ENCODE measurements at regions not wholly inside any gene's neighbourhood (a gene's known extent, or its start where the extent isn't known, plus 50 kb on each side); places are given as distances from the start of the nearest gene placed in this dataset.

GRCh38 chr1:229040630-229041358 lies 230.1 kb upstream of the RAB4A start:
- DNase-seq = no peak

GRCh38 chr1:229041946-229042345 lies 229.0 kb upstream of the RAB4A start:
- DNase-seq = no peak

- no peak for DNase-seq
Measured at GRCh38 chr1:229042482-229042881, 228.4 kb upstream of the RAB4A start.

GRCh38 chr1:229043115-229043514 lies 227.8 kb upstream of the RAB4A start:
- DNase-seq = no peak

- DNase-seq = no peak
Measured at GRCh38 chr1:229046251-229046853, 224.6 kb upstream of the RAB4A start.

GRCh38 chr1:229047161-229047839 lies 223.6 kb upstream of the RAB4A start:
- DNase-seq = no peak

DNA sequence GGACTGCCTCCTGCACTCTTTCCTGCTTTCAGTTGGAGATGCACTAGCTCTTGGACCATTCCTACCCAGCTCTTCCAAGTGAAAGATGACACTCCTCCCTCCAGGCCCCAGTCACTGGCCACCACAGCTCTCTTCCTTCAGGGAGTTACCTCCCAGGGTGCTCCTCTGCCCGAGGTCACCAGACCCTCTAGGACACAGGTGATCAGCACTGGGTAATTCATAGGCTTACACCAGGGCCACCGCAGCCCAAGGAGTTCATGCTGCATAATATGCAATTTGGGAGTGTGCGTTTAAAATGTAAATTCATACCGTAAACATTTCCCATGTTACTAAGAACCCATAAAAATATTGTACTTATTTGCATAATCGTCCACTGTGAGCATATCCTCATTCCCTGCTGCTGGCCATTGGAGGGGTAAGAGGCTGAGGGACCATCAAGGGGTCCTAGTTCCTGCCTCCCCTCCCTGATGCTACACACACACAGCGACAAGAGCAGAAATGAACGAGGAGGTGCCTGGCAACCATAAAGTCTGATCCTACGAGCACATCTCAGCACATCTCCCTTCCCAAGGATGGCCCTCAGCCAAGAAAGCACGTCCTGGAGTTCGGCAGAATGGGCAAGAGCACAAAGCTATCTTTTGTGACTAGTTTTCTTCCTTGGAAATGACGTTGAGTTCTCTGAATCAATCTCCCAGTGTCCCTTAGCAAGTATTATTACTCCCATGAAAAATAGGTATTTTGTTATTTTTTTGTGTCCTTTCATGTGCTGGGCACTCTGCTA lies 222.9 kb upstream of the RAB4A start:
- DNase-seq = no peak

GRCh38 chr1:229048896-229049295 lies 222.0 kb upstream of the RAB4A start:
- no peak for DNase-seq

GRCh38 chr1:229056046-229056445 lies 214.9 kb upstream of the RAB4A start:
- no peak for DNase-seq

- DNase-seq = peak; percentile 17
Measured at GRCh38 chr1:229058111-229058561, 212.8 kb upstream of the RAB4A start.

DNA sequence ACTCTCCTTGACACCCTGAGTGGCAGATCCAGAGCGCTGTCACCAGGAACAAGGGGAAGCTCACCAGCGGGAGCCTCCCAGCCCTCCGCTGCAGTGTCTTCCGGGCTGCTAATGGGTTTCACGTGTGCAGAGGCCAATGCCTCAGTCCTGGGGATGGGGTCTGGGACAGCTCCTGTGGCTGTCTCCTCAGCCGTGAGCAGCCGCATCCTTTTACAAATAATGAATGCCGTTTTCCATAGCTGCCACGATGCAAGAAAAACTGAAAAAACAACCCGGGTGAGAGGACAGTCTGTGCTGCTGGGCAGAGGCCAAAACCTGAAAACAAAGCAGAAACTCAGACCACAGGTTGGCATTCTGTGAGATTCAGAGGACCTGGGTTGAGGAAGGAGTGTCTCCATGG lies 212.2 kb upstream of the RAB4A start:
- no peak for DNase-seq

DNA sequence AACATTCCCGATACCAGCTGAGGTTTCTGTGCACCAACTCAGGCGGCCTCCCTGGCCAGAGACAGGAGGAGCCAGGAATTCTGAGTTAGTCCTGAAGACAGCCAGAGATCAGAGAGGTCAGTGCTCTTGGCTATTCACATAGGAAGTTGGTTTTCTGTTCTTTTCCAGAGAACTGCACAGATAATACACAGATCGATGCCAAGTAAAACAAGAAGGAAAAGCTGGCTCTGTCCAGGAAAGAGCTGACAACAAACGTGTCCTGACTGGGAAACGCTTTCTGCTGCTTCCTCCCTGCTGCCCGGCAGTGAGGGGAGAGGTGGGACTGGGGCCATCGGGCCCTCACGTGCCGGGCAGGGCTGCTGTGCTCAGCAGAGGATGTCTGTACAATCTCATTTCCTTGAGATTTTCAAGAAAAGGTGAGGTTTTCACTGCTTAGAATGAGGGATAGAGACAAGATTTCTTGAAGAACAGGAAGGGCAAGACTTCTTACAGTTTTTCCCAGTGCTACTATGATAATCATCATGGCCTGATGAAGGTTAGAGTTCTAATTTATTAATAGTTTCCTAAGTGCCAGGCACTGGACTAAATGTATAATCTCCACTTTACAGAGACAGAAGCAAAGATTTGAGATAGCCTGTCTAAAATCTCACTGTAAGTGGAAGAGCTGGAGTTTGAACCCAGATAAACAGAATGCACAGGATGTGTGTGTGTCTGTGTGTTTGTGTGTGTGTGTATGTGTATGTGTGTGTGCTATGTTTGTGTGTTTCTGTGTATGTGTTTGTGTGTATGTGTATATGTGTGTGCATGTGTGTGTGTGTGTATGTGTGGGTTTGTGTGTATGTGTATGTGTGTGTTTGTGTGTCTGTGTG lies 211.0 kb upstream of the RAB4A start:
- DNase-seq = no peak

DNA sequence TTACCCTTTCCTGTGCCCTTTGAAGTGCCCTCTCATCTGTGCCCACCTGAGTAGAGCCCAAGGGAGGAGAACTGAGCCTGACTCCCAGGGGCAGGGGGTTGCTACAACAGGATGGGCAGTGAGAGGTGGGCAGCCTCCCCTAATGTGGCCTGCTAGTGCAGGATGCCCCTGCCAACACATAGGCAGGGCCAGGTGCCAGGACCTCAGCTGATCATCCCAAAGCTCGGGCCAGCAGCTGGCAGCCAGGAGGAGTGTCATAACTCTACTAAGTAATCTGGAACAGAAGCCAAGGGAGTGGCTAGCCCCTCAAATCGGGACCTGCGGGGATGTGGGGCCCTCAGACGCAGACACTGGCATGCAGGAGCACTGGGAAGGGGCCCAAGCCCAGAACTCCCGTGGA lies 208.8 kb upstream of the RAB4A start:
- no peak for DNase-seq

GRCh38 chr1:229063154-229063773 lies 207.6 kb upstream of the RAB4A start:
- DNase-seq = no peak

GRCh38 chr1:229064320-229065168 lies 206.4 kb upstream of the RAB4A start:
- DNase-seq = no peak

- no peak for DNase-seq
Measured at GRCh38 chr1:229065613-229066012, 205.3 kb upstream of the RAB4A start.

- DNase-seq = no peak
Measured at GRCh38 chr1:229066591-229066990, 204.3 kb upstream of the RAB4A start.

DNA sequence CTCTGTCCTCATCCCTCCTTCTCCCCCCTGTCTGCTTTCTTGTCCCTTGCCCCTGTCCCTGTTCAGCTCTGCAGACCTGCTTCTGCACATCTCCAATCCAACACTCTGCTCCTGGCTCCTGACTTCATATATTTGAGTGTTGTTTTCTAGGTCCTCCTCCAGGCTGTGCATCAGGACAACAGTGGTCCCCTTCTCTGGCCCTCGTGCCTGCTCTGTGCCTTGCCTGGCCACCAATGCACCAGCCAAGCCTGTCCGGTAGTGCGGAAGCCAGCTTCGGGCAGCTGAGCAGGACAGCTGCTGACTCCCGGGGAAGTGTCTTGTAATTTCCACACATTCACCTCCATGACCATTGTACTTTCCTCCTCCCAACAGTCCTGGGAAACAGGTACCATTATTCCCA lies 203.4 kb upstream of the RAB4A start:
- no peak for DNase-seq

- DNase-seq = peak; percentile 61
Measured at GRCh38 chr1:229068270-229068987, 202.5 kb upstream of the RAB4A start.

DNA sequence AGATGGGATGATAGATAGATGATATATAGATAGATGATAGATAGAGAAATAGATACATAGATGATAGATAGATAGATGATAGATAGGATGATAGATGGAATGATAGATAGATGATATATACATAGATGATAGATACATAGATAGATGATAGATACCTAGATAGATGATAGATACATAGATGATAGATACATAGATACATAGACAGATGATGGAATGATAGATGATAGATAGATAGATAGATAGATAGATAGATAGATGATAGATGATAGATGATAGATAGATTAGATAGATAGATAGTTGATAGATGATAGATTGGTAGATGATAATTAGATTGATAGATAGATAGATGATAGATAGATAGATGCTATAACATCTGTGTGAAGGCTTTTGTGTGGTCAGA lies 201.7 kb upstream of the RAB4A start:
- DNase-seq = no peak

Data from CD4-positive, alpha-beta T cell treated with Interferon gamma for 1 hour (primary cell).